ENCODE measurements at regions not wholly inside any gene's neighbourhood (a gene's known extent, or its start where the extent isn't known, plus 50 kb on each side); places are given as distances from the start of the nearest gene placed in this dataset.

DNA sequence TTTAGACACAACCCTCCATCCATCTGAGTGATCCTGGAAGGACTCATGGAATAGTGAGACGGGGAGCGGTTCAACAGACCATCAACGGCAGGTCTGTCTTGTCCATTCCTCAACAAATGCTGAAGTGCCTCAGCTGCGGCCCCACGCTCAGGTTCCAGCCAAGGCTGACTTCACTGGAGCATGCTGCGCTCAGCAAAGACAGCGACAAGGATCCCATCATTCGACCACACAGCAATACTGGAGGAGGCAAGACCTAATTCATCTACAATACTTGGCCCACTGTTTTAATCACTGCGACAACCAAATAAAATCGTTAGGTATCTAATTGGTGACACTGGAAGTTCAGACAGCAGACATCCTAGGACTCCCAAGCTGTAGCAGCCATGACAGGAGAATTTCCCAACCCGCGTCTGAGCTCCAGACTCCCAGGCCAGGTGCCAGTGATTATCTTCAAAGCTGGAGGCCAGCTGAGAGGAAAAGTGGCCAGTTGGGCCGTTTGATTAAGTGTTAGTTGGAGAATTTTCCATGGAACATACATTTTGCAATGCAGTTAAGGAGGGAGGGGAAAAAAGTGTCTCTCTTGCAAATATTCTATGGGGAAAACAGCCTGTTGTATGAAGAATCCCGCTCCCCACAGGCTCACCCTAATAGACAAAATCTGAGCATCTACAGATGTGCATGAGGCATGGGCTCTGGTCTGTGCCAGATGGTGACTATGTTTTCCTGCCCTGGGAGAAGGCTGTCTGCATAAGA is 92.5 kb upstream of the SLC35G4 start:
- TF ChIP-seq, protein P1, sequence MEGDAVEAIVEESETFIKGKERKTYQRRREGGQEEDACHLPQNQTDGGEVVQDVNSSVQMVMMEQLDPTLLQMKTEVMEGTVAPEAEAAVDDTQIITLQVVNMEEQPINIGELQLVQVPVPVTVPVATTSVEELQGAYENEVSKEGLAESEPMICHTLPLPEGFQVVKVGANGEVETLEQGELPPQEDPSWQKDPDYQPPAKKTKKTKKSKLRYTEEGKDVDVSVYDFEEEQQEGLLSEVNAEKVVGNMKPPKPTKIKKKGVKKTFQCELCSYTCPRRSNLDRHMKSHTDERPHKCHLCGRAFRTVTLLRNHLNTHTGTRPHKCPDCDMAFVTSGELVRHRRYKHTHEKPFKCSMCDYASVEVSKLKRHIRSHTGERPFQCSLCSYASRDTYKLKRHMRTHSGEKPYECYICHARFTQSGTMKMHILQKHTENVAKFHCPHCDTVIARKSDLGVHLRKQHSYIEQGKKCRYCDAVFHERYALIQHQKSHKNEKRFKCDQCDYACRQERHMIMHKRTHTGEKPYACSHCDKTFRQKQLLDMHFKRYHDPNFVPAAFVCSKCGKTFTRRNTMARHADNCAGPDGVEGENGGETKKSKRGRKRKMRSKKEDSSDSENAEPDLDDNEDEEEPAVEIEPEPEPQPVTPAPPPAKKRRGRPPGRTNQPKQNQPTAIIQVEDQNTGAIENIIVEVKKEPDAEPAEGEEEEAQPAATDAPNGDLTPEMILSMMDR (IDR thresholded peaks at IDR 0.05; ENCODE audit: insufficient read depth, low read length, poor library complexity, severe bottlenecking): no peak
- no peak for TF ChIP-seq EZH2phosphoT487 (conservative IDR thresholded peaks at IDR 0.05; ENCODE audit: low read length)

Measured in SU-DHL-6 (cell line).